ENCODE measurements at regions not wholly inside any gene's neighbourhood (a gene's known extent, or its start where the extent isn't known, plus 50 kb on each side); places are given as distances from the start of the nearest gene placed in this dataset.

DNA sequence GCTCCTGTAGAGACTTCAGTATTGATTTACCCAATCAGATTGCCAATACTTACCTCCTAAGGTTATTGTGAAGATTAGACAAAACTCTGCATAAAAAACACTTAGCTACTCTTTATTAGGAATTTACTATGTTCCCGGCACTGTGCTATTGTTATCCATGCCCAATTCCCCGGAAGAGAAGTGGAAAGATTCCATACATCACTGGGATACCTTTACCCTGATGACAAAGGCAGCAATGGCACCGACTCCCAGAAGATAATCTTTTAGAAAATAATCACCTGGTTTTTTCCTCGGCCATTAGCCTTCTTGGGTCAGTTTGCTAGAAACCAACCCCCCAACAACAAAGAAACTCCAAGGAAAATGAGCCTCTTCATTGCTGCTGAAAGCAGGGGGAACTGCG, 226.0 kb downstream of the SNX18 start:
- H3K4me2 ChIP-seq (ENCODE audit: low read length), result peak overlapping the region; percentile 54
- H4K20me1 ChIP-seq (ENCODE audit: low read length), result no peaks in the 10 kb centered on the region
- H3K27ac ChIP-seq (ENCODE audit: low read length), result peak overlapping the region; percentile 75
- no peaks in the 10 kb centered on the region for H3K36me3 ChIP-seq (ENCODE audit: low read depth, low read length)
- TF ChIP-seq, protein P1, sequence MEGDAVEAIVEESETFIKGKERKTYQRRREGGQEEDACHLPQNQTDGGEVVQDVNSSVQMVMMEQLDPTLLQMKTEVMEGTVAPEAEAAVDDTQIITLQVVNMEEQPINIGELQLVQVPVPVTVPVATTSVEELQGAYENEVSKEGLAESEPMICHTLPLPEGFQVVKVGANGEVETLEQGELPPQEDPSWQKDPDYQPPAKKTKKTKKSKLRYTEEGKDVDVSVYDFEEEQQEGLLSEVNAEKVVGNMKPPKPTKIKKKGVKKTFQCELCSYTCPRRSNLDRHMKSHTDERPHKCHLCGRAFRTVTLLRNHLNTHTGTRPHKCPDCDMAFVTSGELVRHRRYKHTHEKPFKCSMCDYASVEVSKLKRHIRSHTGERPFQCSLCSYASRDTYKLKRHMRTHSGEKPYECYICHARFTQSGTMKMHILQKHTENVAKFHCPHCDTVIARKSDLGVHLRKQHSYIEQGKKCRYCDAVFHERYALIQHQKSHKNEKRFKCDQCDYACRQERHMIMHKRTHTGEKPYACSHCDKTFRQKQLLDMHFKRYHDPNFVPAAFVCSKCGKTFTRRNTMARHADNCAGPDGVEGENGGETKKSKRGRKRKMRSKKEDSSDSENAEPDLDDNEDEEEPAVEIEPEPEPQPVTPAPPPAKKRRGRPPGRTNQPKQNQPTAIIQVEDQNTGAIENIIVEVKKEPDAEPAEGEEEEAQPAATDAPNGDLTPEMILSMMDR (conservative IDR thresholded peaks at IDR 0.05; ENCODE audit: low read depth, low read length), result no peak
- TF ChIP-seq EZH2phosphoT487 (IDR thresholded peaks at IDR 0.05; ENCODE audit: borderline replicate concordance, low read length) (no peak), EZH2 (IDR thresholded peaks at IDR 0.05; ENCODE audit: low read length, unreplicated experiment) (no peak)
- ChIA-PET CTCF (interaction anchor here (1.0 kb wide), 1 partner anchor 101 kb away, joined by 3 read pairs; no protein-coding TSS in a partner anchor), POLR2A (ENCODE audit: unreplicated experiment) (no interaction called here)
- intact Hi-C loops (cut with micrococcal nuclease), result loop anchor here (5.0 to 10.0 kb wide), 2 partner anchors 41 to 101 kb away; no protein-coding TSS in a partner anchor
- H3K9me3 ChIP-seq (ENCODE audit: low read length), result no peaks in the 10 kb centered on the region
- peak overlapping the region; percentile 6; the same call in 1 of the 2 replicates for H3K9ac ChIP-seq (ENCODE audit: low read length)
- no TSS peak for BruUV-seq (replicated peaks)
- H3K27me3 ChIP-seq (ENCODE audit: low read length), result no peaks in the 10 kb centered on the region
- DNase-seq, result no peak
- no peaks in the 10 kb centered on the region for H3K79me2 ChIP-seq (ENCODE audit: low read length)
- H3K4me1 ChIP-seq (ENCODE audit: insufficient read depth, low read length), result peaks cover 50% of the 10 kb centered on the region
- H3F3A ChIP-seq (ENCODE audit: low read length, unreplicated experiment), result peaks cover 3% of the 10 kb centered on the region
- peak overlapping the region; percentile 55; the same call in 1 of the 2 replicates for H2AFZ ChIP-seq (ENCODE audit: low read length)
- no peak for ATAC-seq
- no peak overlapping the region for H3K4me3 ChIP-seq (ENCODE audit: low read length)
- no peaks in the 10 kb centered on the region for H3K9me2 ChIP-seq (replicated peaks; ENCODE audit: low read length)

DNA sequence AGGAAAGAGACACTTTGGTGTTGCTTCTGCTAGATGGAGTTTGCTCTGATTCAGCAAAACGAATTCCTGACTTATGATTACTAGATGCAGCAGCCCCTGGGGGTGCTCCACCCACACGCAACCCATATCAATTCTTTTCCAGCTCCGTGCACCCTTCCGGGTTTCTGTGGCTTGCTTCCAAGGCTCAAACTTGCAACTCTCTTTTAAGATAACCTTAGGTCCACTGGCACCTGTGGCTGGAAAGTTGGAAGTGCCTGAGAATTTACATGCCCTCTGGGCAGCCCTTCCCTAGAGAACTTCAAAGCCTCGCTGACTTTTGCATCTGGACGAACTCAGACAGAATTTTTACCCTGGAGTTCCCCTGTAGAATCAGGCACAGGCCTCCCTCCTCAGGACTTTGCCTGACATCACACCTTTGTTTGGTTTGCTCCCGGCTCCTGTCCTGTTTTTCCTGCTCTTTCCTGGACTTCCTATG, 224.9 kb downstream of the SNX18 start:
- peak; percentile 62 for ATAC-seq

More for the DNA sequence above, 224.9 kb downstream of the SNX18 start:
- intact Hi-C loops (cut with micrococcal nuclease), result loop anchor here (1.0 to 10.0 kb wide), 3 partner anchors 40 to 225 kb away; partner anchors contain the start of gene SNX18
- Histone ChIP-seq H3K4me1 (ENCODE audit: insufficient read depth, low read length) (peaks cover 58% of the 10 kb centered on the region), H3K4me2 (ENCODE audit: low read length) (peak overlapping the region; percentile 67), H2AFZ (ENCODE audit: low read length) (peak overlapping the region; percentile 35; the same call in 1 of the 2 replicates), H3K9ac (ENCODE audit: low read length) (no peak overlapping the region), H3K27ac (ENCODE audit: low read length) (peak overlapping the region; percentile 63), H3F3A (ENCODE audit: low read length, unreplicated experiment) (peaks cover 3% of the 10 kb centered on the region), H3K9me3 (ENCODE audit: low read length) (no peaks in the 10 kb centered on the region), H3K9me2 (replicated peaks; ENCODE audit: low read length) (no peaks in the 10 kb centered on the region), H3K4me3 (ENCODE audit: low read length) (no peak overlapping the region), H3K27me3 (ENCODE audit: low read length) (no peaks in the 10 kb centered on the region), H3K79me2 (ENCODE audit: low read length) (no peaks in the 10 kb centered on the region), H4K20me1 (ENCODE audit: low read length) (no peaks in the 10 kb centered on the region), H3K36me3 (ENCODE audit: low read depth, low read length) (no peaks in the 10 kb centered on the region)
- CTCF ChIA-PET, result interaction anchor here (0.8 to 1.1 kb wide), 2 partner anchors 125 to 225 kb away, joined by 3 to 4 read pairs; partner anchors contain the start of gene SNX18
- BruUV-seq (replicated peaks), result no TSS peak
- TF ChIP-seq, protein P1 (conservative IDR thresholded peaks at IDR 0.05; ENCODE audit: low read depth, low read length), result peak; percentile 31; the same call in 1 of the 2 replicates
- no peak for TF ChIP-seq EZH2phosphoT487 (IDR thresholded peaks at IDR 0.05; ENCODE audit: borderline replicate concordance, low read length)
- POLR2A ChIA-PET (ENCODE audit: unreplicated experiment), result no interaction called here
- peak; percentile 79 for DNase-seq
